ENCODE measurements at regions not wholly inside any gene's neighbourhood (a gene's known extent, or its start where the extent isn't known, plus 50 kb on each side); places are given as distances from the start of the nearest gene placed in this dataset.

GRCh38 chr9:26053954-26054353, 375.7 kb upstream of the TUSC1 start:
- H3K4me1 ChIP-seq (ENCODE audit: insufficient read depth, poor library complexity, severe bottlenecking) = no peaks in the 10 kb centered on the region
- TF ChIP-seq, protein P1, sequence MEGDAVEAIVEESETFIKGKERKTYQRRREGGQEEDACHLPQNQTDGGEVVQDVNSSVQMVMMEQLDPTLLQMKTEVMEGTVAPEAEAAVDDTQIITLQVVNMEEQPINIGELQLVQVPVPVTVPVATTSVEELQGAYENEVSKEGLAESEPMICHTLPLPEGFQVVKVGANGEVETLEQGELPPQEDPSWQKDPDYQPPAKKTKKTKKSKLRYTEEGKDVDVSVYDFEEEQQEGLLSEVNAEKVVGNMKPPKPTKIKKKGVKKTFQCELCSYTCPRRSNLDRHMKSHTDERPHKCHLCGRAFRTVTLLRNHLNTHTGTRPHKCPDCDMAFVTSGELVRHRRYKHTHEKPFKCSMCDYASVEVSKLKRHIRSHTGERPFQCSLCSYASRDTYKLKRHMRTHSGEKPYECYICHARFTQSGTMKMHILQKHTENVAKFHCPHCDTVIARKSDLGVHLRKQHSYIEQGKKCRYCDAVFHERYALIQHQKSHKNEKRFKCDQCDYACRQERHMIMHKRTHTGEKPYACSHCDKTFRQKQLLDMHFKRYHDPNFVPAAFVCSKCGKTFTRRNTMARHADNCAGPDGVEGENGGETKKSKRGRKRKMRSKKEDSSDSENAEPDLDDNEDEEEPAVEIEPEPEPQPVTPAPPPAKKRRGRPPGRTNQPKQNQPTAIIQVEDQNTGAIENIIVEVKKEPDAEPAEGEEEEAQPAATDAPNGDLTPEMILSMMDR (IDR thresholded peaks at IDR 0.05; ENCODE audit: poor library complexity, severe bottlenecking) = no peak
- H3K27ac ChIP-seq (ENCODE audit: poor library complexity, severe bottlenecking) = no peak overlapping the region
- H3K27me3 ChIP-seq (ENCODE audit: insufficient read depth, poor library complexity, severe bottlenecking) = no peaks in the 10 kb centered on the region
- no peaks in the 10 kb centered on the region for H3K9me3 ChIP-seq (ENCODE audit: severe bottlenecking)
- DNase-seq (ENCODE audit: low spot score) (no peak), ATAC-seq (ENCODE audit: low read depth) (no peak)
- no peak overlapping the region for H3K4me3 ChIP-seq (ENCODE audit: severe bottlenecking)
- no peaks in the 10 kb centered on the region for H3K36me3 ChIP-seq (ENCODE audit: low read depth)

- TF ChIP-seq, protein P1 (IDR thresholded peaks at IDR 0.05; ENCODE audit: poor library complexity, severe bottlenecking) = no peak
- DNase-seq (ENCODE audit: low spot score) = no peak
- Histone ChIP-seq H3K27ac (ENCODE audit: poor library complexity, severe bottlenecking) (no peak overlapping the region), H3K4me3 (ENCODE audit: severe bottlenecking) (no peak overlapping the region), H3K36me3 (ENCODE audit: low read depth) (no peaks in the 10 kb centered on the region), H3K27me3 (ENCODE audit: insufficient read depth, poor library complexity, severe bottlenecking) (no peaks in the 10 kb centered on the region), H3K9me3 (ENCODE audit: severe bottlenecking) (no peaks in the 10 kb centered on the region), H3K4me1 (ENCODE audit: insufficient read depth, poor library complexity, severe bottlenecking) (no peaks in the 10 kb centered on the region)
- no peak for ATAC-seq (ENCODE audit: low read depth)
These were observed 365.2 kb upstream of the TUSC1 start for GRCh38 chr9:26043431-26043830.

DNA sequence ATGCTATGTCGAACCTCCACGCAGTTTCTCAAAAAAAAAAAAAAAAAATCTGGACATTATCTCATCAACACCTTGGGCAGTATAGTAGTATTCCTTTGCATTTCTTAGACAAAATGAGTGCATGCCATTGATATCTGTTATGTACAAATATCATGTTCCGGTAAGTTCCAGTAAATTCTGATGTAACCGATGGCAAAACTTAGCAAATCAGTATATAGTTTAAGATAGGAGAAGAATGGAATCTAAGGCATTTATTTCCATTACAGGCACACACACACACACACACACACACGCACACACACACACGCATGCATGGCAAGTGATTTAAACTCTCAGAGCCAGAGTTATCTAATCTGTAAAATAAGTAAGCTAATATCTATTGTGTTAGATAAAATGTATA, 356.5 kb upstream of the TUSC1 start:
- TF ChIP-seq, protein P1 (IDR thresholded peaks at IDR 0.05; ENCODE audit: poor library complexity, severe bottlenecking) = no peak
- no peak for ATAC-seq (ENCODE audit: low read depth)
- no peak for DNase-seq (ENCODE audit: low spot score)
- Histone ChIP-seq H3K9me3 (ENCODE audit: severe bottlenecking) (no peaks in the 10 kb centered on the region), H3K27me3 (ENCODE audit: insufficient read depth, poor library complexity, severe bottlenecking) (peaks cover 9% of the 10 kb centered on the region), H3K27ac (ENCODE audit: poor library complexity, severe bottlenecking) (no peak overlapping the region), H3K4me1 (ENCODE audit: insufficient read depth, poor library complexity, severe bottlenecking) (no peaks in the 10 kb centered on the region), H3K4me3 (ENCODE audit: severe bottlenecking) (no peak overlapping the region), H3K36me3 (ENCODE audit: low read depth) (no peaks in the 10 kb centered on the region)

- H3K9me3 ChIP-seq (ENCODE audit: severe bottlenecking) = no peaks in the 10 kb centered on the region
- H3K27me3 ChIP-seq (ENCODE audit: insufficient read depth, poor library complexity, severe bottlenecking) = peaks cover 15% of the 10 kb centered on the region
- H3K36me3 ChIP-seq (ENCODE audit: low read depth) = no peaks in the 10 kb centered on the region
- no peak overlapping the region for H3K27ac ChIP-seq (ENCODE audit: poor library complexity, severe bottlenecking)
- ATAC-seq (ENCODE audit: low read depth) (no peak), DNase-seq (ENCODE audit: low spot score) (no peak)
- TF ChIP-seq, protein P1 (IDR thresholded peaks at IDR 0.05; ENCODE audit: poor library complexity, severe bottlenecking) = no peak
- H3K4me3 ChIP-seq (ENCODE audit: severe bottlenecking) = no peak overlapping the region
- no peaks in the 10 kb centered on the region for H3K4me1 ChIP-seq (ENCODE audit: insufficient read depth, poor library complexity, severe bottlenecking)
These were observed 355.1 kb upstream of the TUSC1 start for GRCh38 chr9:26033336-26033735.

- Histone ChIP-seq H3K27me3 (ENCODE audit: insufficient read depth, poor library complexity, severe bottlenecking) (peaks cover 27% of the 10 kb centered on the region), H3K36me3 (ENCODE audit: low read depth) (no peaks in the 10 kb centered on the region), H3K9me3 (ENCODE audit: severe bottlenecking) (no peaks in the 10 kb centered on the region), H3K4me3 (ENCODE audit: severe bottlenecking) (no peak overlapping the region), H3K27ac (ENCODE audit: poor library complexity, severe bottlenecking) (no peak overlapping the region), H3K4me1 (ENCODE audit: insufficient read depth, poor library complexity, severe bottlenecking) (no peaks in the 10 kb centered on the region)
- ATAC-seq (ENCODE audit: low read depth) = no peak
- DNase-seq (ENCODE audit: low spot score) = no peak
- TF ChIP-seq, protein P1 (IDR thresholded peaks at IDR 0.05; ENCODE audit: poor library complexity, severe bottlenecking) = no peak
These were observed 348.3 kb upstream of the TUSC1 start for GRCh38 chr9:26026423-26027100.

Measured in RWPE2 (cell line).